Activated CD8-positive, alpha-beta T cell treated with anti-CD3 and anti-CD28 coated beads for 36 hours (primary cell): ENCODE measurements at regions not wholly inside any gene's neighbourhood (a gene's known extent, or its start where the extent isn't known, plus 50 kb on each side); places are given as distances from the start of the nearest gene placed in this dataset.

Source experiments
- ATAC-seq: fragments of 200-7000 bp; cut with Tn5 transposase; one replicate; pipeline ENCODE4 v1.10.0; 2021; ENCODE audit warnings: mild to moderate bottlenecking, moderate library complexity
- CTCF ChIA-PET: fragments of 350-600 bp; sonication (Branson Sonifier 250); formaldehyde crosslinking; loops from one replicate; lab custom pipeline; 2021; ENCODE audit warnings: antibody characterized with exemption; lab: Charles Lee
- POLR2A ChIA-PET: fragments of 350-600 bp; sonication (Branson Sonifier 250); formaldehyde crosslinking; loops from one replicate; lab custom pipeline; 2021; ENCODE audit warnings: antibody characterized with exemption; lab: Charles Lee
- DNase-seq: peaks from one replicate; pipeline ENCODE4 v3.0.0-alpha.2; 2020
- H3K27ac Mint-ChIP-seq: one replicate; pipeline ENCODE4 v1.8.0; 2021; ENCODE audit warnings: mild to moderate bottlenecking, mixed read lengths
- H3K27me3 Mint-ChIP-seq: one replicate; pipeline ENCODE4 v1.8.0; 2021; ENCODE audit warnings: mixed read lengths
- H3K36me3 Mint-ChIP-seq: one replicate; pipeline ENCODE4 v1.8.0; 2021; ENCODE audit warnings: low read depth, mixed read lengths
- H3K4me1 Mint-ChIP-seq: one replicate; pipeline ENCODE4 v1.8.0; 2021; ENCODE audit warnings: low read depth, mixed read lengths
- H3K4me3 Mint-ChIP-seq: one replicate; pipeline ENCODE4 v1.8.0; 2021; ENCODE audit warnings: mild to moderate bottlenecking, moderate library complexity, mixed read lengths
- H3K9me3 Mint-ChIP-seq: one replicate; pipeline ENCODE4 v1.8.0; 2021; ENCODE audit warnings: mixed read lengths
- intact Hi-C: fragments of 100-400 bp; cut with micrococcal nuclease; formaldehyde crosslinking; loops from one replicate; pipeline ENCODE4 v1.10.0; 2022
- TF ChIP-seq, protein P1 (sequence below): fragments of 200-600 bp; IDR thresholded peaks from one replicate; pipeline ENCODE4 v1.8.0; 2022; ENCODE audit warnings: antibody characterized with exemption, mild to moderate bottlenecking

DNA sequence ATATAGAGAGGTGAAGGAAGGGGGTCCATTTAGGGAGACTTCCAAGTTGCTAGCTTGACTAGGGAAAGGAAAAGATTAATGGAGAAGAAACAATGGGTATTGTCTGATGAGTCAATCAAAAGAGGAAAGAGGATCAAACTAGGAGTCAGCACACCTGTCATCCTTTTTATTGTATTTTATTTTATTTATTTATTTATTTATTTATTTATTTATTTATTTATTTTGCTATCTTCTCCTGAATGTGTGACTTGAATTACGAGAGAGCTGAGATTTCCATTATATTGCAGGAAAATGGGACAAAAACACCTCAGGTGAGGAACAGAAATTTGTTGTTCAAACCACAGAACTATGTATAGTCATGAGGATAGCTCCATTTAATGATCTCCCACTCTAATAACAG is 58.9 kb downstream of the NUDT11 start:
- Mint-ChIP-seq H3K4me1 (no peaks in the 10 kb centered on the region), H3K27ac (no peak overlapping the region), H3K27me3 (no peaks in the 10 kb centered on the region), H3K36me3 (no peaks in the 10 kb centered on the region), H3K9me3 (no peaks in the 10 kb centered on the region), H3K4me3 (no peak overlapping the region)
- ChIA-PET POLR2A (interaction anchor here (0.6 kb wide), 2 partner anchors 263 to 266 kb away, joined by 3 read pairs; no protein-coding TSS in a partner anchor), CTCF (interaction anchor here (0.8 kb wide), 1 partner anchor 17 kb away, joined by 3 read pairs; no protein-coding TSS in a partner anchor)
- no peak for DNase-seq
- intact Hi-C loops: no loop called here
- no peak for ATAC-seq
- TF ChIP-seq, protein P1, sequence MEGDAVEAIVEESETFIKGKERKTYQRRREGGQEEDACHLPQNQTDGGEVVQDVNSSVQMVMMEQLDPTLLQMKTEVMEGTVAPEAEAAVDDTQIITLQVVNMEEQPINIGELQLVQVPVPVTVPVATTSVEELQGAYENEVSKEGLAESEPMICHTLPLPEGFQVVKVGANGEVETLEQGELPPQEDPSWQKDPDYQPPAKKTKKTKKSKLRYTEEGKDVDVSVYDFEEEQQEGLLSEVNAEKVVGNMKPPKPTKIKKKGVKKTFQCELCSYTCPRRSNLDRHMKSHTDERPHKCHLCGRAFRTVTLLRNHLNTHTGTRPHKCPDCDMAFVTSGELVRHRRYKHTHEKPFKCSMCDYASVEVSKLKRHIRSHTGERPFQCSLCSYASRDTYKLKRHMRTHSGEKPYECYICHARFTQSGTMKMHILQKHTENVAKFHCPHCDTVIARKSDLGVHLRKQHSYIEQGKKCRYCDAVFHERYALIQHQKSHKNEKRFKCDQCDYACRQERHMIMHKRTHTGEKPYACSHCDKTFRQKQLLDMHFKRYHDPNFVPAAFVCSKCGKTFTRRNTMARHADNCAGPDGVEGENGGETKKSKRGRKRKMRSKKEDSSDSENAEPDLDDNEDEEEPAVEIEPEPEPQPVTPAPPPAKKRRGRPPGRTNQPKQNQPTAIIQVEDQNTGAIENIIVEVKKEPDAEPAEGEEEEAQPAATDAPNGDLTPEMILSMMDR: no peak

DNA sequence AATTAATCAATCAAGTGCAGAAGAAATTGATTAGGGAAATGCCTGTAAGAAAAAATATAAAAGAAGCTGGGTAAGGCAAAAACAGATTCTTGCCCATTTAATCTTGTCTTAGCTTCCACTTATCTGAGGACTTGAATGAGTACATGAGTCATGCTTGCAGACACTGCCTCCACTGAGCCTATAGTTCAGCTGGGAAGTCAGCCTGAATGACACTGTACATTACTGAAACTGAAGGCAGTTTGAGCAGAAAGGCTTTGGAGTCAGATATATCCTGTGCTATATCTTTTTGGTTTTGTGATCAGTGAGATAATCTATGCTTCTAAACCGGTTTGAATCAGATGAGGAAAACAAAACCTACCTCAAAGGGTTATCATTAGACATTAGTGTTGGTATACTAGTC is 61.3 kb downstream of the NUDT11 start:
- ChIA-PET CTCF (interaction anchor here (0.9 kb wide), 1 partner anchor 25 kb away, joined by 3 read pairs; no protein-coding TSS in a partner anchor), POLR2A (interaction anchor here (0.7 kb wide), 1 partner anchor 12 kb away, joined by 3 read pairs; no protein-coding TSS in a partner anchor)
- no peaks in the 10 kb centered on the region for H3K9me3 Mint-ChIP-seq
- DNase-seq (no peak), ATAC-seq (peak; percentile 60)
- no peak overlapping the region for H3K4me3 Mint-ChIP-seq
- H3K27ac Mint-ChIP-seq: no peak overlapping the region
- intact Hi-C loops: no loop called here
- H3K4me1 Mint-ChIP-seq: no peaks in the 10 kb centered on the region
- no peaks in the 10 kb centered on the region for H3K27me3 Mint-ChIP-seq
- no peaks in the 10 kb centered on the region for H3K36me3 Mint-ChIP-seq
- TF ChIP-seq, protein P1: no peak

DNA sequence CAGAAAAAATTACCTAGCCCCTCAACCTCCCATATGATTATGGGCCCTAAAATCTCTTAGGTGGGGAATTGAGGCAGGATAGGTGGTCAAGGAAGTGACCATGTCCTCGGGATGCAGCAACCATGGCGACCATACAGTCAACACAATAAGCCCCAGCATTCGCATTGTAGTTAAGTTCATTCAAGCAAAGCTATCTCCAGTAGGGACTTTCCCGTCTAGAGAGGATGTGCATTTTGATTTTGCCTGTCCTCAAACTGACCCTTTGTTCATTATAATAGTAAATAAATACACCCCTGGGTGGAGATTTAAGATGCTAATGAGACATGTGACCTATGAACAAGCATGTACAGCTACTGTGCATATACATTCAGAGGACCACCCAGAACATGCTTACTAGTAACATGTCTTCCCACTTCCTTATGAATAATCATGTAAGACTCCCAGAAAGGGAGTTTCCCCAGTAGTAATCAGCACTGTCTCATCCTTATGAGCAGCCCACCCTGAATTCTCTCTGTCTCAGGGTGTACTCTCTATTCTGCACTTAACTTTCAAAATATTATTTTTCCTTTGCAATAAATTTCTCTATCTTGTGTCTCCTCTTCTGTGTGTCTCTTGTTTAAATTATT is 74.3 kb downstream of the NUDT11 start:
- Mint-ChIP-seq H3K36me3 (no peaks in the 10 kb centered on the region), H3K27me3 (no peaks in the 10 kb centered on the region), H3K27ac (no peak overlapping the region), H3K4me3 (no peak overlapping the region), H3K4me1 (peaks cover 8% of the 10 kb centered on the region), H3K9me3 (no peaks in the 10 kb centered on the region)
- CTCF ChIA-PET: interaction anchor here (1.0 to 4.2 kb wide), 5 partner anchors 25 to 85 kb away, joined by 3 to 83 read pairs (median 3); no protein-coding TSS in a partner anchor
- POLR2A ChIA-PET: no interaction called here
- ATAC-seq (no peak), DNase-seq (no peak)
- intact Hi-C loops: loop anchor here (5.0 kb wide), 1 partner anchor 85 kb away; no protein-coding TSS in a partner anchor
- TF ChIP-seq, protein P1: no peak

DNA sequence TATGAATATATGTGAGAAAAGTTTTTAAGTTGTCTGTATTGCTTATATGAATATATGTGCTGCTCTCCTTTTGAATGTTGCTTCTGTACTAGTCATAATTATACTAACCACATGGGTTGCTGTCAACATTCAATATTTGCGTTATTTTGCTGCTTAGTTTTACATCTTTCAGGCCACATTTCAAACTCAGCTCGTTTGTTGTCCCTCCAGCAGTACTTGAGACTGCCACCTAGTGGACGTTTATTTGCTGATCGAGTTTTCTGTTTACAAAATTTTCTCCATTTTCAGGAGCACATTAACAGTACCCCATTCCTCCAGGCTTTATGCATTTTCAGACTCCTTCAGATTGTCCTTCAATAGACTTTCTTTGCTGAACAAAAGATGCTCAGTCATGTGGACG is 75.8 kb downstream of the NUDT11 start:
- Mint-ChIP-seq H3K36me3 (no peaks in the 10 kb centered on the region), H3K4me1 (peaks cover 8% of the 10 kb centered on the region), H3K27me3 (no peaks in the 10 kb centered on the region), H3K27ac (no peak overlapping the region), H3K4me3 (no peak overlapping the region), H3K9me3 (no peaks in the 10 kb centered on the region)
- ATAC-seq (peak; percentile 58), DNase-seq (peak; percentile 13)
- TF ChIP-seq, protein P1: peak; percentile 62
- ChIA-PET CTCF (interaction anchor here (0.6 to 4.2 kb wide), 11 partner anchors 9 to 277 kb away, joined by 3 to 83 read pairs (median 5); no protein-coding TSS in a partner anchor), POLR2A (no interaction called here)
- intact Hi-C loops: loop anchor here (5.0 kb wide), 1 partner anchor 83 kb away; no protein-coding TSS in a partner anchor

DNA sequence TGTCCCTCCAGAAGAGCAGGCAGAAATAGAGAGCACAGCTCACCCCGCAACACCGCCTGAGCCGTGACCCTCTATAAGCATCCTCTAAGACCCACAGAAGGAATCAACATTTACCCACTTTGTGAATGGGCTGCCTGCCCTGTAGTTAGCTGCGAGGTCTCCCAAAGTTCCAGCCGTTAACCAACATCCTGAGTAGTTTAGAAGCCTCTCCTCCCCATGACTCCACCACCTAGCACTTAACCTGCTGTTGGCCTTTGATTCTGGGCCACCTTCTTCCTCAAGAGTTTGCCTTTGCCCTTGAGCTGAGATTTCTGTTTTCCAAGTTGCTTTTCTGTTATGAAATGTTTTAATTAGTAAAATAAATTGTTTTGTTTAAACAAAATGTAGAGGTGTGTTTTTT is 75.8 kb downstream of the NUDT10 start:
- ChIA-PET CTCF (no interaction called here), POLR2A (no interaction called here)
- DNase-seq (no peak), ATAC-seq (no peak)
- Mint-ChIP-seq H3K4me1 (no peaks in the 10 kb centered on the region), H3K9me3 (no peaks in the 10 kb centered on the region), H3K4me3 (no peak overlapping the region), H3K36me3 (no peaks in the 10 kb centered on the region), H3K27ac (no peak overlapping the region), H3K27me3 (no peaks in the 10 kb centered on the region)
- TF ChIP-seq, protein P1: no peak
- intact Hi-C loops: no loop called here
